Ishikawa (cell line): ENCODE measurements at regions not wholly inside any gene's neighbourhood (a gene's known extent, or its start where the extent isn't known, plus 50 kb on each side); places are given as distances from the start of the nearest gene placed in this dataset.

ENCODE experiments used
- CEBPB ChIP-seq: IDR thresholded peaks from 2 replicates; pipeline ENCODE4 v1.6.1; 2012
- CREB1 ChIP-seq: IDR thresholded peaks from 2 replicates; pipeline ENCODE4 v1.6.1; 2012; ENCODE audit warnings: low read depth
- EGR1 ChIP-seq: IDR thresholded peaks from 2 replicates; pipeline ENCODE4 v1.6.1; 2012
- EP300 ChIP-seq: IDR thresholded peaks from 2 replicates; pipeline ENCODE4 v1.6.1; 2012; ENCODE audit warnings: borderline replicate concordance
- FOXM1 ChIP-seq: IDR thresholded peaks from 2 replicates; pipeline ENCODE4 v1.6.1; 2012; ENCODE audit warnings: low read depth, borderline replicate concordance
- MAX ChIP-seq: IDR thresholded peaks from 2 replicates; pipeline ENCODE4 v1.6.1; 2012
- RAD21 ChIP-seq: IDR thresholded peaks from 2 replicates; pipeline ENCODE4 v1.6.1; 2012; ENCODE audit warnings: low read depth
- REST ChIP-seq: IDR thresholded peaks from 2 replicates; pipeline ENCODE4 v1.6.1; 2012; ENCODE audit warnings: low read depth, mild to moderate bottlenecking
- TAF1 ChIP-seq: IDR thresholded peaks from 2 replicates; pipeline ENCODE4 v1.6.1; 2012; ENCODE audit warnings: low read depth, mild to moderate bottlenecking
- TCF12 ChIP-seq: IDR thresholded peaks from 2 replicates; pipeline ENCODE4 v1.6.1; 2012; ENCODE audit warnings: low read depth
- USF1 ChIP-seq: IDR thresholded peaks from 2 replicates; pipeline ENCODE4 v1.6.1; 2012
- ZBTB7A ChIP-seq: IDR thresholded peaks from 2 replicates; pipeline ENCODE4 v1.6.1; 2012; ENCODE audit warnings: low read depth

GRCh38 chr3:146832857-146833458 lies 227.8 kb upstream of the PLSCR5 start:
- no peak for TF ChIP-seq CEBPB
- no peak for TF ChIP-seq CREB1
- TF ChIP-seq MAX = no peak
- TF ChIP-seq TAF1 = no peak
- no peak for TF ChIP-seq FOXM1
- no peak for TF ChIP-seq REST
- no peak for TF ChIP-seq USF1
- TF ChIP-seq TCF12 = no peak
- no peak for TF ChIP-seq ZBTB7A
- no peak for TF ChIP-seq EGR1
- TF ChIP-seq RAD21 = no peak
- no peak for TF ChIP-seq EP300
